IPS-18a (cell line): ENCODE measurements at regions not wholly inside any gene's neighbourhood (a gene's known extent, or its start where the extent isn't known, plus 50 kb on each side); places are given as distances from the start of the nearest gene placed in this dataset.

ENCODE experiments used
- H3K27ac ChIP-seq: one replicate; pipeline ENCODE4 v1.5.1; 2013; ENCODE audit warnings: low read length
- H3K27me3 ChIP-seq: one replicate; pipeline ENCODE4 v1.6.1; 2013; ENCODE audit warnings: mild to moderate bottlenecking, low read length; ENCODE audit not compliant: control insufficient read depth, insufficient read depth
- H3K36me3 ChIP-seq: one replicate; pipeline ENCODE4 v1.6.1; 2013; ENCODE audit warnings: low read depth, low read length; ENCODE audit not compliant: control insufficient read depth
- H3K4me1 ChIP-seq: one replicate; pipeline ENCODE4 v1.6.1; 2013; ENCODE audit warnings: low read depth, low read length; ENCODE audit not compliant: control insufficient read depth
- H3K4me3 ChIP-seq: one replicate; pipeline ENCODE4 v1.5.1; 2013; ENCODE audit warnings: low read length
- H3K9ac ChIP-seq: one replicate; pipeline ENCODE4 v1.6.1; 2013; ENCODE audit warnings: mild to moderate bottlenecking, low read length, moderate library complexity
- H3K9me3 ChIP-seq: one replicate; pipeline ENCODE4 v1.6.1; 2013; ENCODE audit warnings: low read depth, low read length; ENCODE audit not compliant: control insufficient read depth

DNA sequence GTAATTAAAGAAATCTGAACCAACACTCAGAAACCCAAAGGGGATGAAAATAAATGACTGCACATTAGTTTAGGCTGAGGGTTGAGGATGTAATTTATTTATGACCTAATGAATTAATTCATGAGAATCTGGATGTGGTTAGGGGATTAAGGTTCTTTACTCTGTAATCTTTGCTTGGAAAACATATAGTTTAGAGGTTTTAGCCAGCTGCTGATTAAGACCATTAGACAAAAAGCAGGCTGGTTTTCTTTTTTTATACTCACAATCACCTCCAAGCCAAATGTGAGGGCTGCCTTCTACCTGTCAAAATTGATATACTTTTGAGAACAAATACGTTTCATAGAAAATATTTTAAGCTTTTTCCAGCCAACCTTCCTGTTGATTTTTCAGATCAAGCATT lies 2705.8 kb downstream of the PCDH7 start:
- Histone ChIP-seq H3K27me3 (no peaks in the 10 kb centered on the region), H3K9me3 (no peaks in the 10 kb centered on the region), H3K9ac (no peak overlapping the region), H3K27ac (no peak overlapping the region), H3K4me1 (no peaks in the 10 kb centered on the region), H3K4me3 (no peak overlapping the region), H3K36me3 (no peaks in the 10 kb centered on the region)

DNA sequence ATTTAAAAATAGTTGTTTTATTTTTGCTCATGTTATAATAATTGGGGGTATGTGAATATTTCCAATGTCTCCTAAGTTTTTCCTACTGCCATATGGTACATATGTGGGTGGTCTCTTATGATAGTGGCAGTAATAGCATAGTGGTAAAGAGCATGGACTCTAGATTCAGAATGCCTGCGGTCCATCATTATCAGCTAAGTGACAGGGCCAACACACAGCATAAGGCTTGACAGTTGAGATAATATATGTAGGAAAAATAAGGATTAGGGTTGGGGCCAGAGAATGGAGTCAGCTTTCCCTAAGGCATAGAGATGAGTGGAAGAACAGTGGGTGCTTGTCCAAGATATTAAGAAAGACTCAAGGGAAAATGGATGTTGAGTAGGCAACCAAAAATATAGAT lies 2707.5 kb downstream of the PCDH7 start:
- Histone ChIP-seq H3K27me3 (no peaks in the 10 kb centered on the region), H3K4me1 (no peaks in the 10 kb centered on the region), H3K9me3 (no peaks in the 10 kb centered on the region), H3K27ac (no peak overlapping the region), H3K4me3 (no peak overlapping the region), H3K9ac (no peak overlapping the region), H3K36me3 (no peaks in the 10 kb centered on the region)

DNA sequence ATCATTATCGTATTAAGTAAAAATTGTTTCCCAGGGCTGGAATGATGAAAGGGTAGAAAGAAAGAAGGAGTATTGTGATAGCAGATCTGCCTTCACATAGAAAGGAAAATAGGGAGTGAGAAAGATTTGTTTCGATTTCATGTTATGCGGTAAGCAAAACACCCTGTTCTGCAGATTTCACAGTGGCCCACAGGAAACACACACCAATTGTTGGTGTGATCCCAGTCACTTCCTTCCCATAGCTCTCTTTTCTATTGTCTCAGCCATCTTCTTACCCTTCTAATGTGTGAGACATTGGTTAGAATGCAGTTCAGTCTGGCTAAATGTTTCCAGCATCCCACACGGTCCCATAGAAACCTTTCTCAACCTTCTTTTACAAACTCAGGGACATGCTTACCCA lies 2709.8 kb downstream of the PCDH7 start:
- H3K9ac ChIP-seq = no peak overlapping the region

DNA sequence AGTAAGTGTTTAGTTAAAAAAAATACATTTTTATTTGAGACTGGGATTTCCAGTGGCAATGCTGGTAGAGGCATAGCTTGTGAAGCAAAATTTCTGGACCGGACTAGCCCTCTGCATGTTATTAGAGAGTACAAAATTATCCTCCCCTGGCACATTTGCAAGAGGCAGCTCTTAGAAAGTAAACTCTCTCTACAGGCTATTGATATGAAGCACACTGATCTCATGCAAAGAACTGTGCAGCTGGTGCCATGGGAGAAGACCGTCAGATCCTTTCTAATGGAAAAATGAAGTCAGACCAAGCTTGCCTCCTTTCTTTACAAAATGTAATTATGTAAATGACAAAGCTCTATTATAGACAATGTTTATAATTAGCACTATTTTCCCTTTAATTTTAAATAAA lies 2717.2 kb downstream of the PCDH7 start:
- no peaks in the 10 kb centered on the region for H3K9me3 ChIP-seq
- H3K27me3 ChIP-seq = no peaks in the 10 kb centered on the region
- no peaks in the 10 kb centered on the region for H3K36me3 ChIP-seq
- H3K4me1 ChIP-seq = no peaks in the 10 kb centered on the region
- no peak overlapping the region for H3K27ac ChIP-seq
- H3K4me3 ChIP-seq = no peak overlapping the region
- no peak overlapping the region for H3K9ac ChIP-seq

More for the DNA sequence above, 2709.8 kb downstream of the PCDH7 start:
- Histone ChIP-seq H3K4me1 (no peaks in the 10 kb centered on the region), H3K36me3 (no peaks in the 10 kb centered on the region), H3K9me3 (no peaks in the 10 kb centered on the region), H3K27me3 (no peaks in the 10 kb centered on the region), H3K27ac (no peak overlapping the region), H3K4me3 (no peak overlapping the region)

- Histone ChIP-seq H3K27ac (no peak overlapping the region), H3K4me3 (no peak overlapping the region), H3K27me3 (no peaks in the 10 kb centered on the region), H3K36me3 (no peaks in the 10 kb centered on the region), H3K9ac (no peak overlapping the region), H3K4me1 (peaks cover 9% of the 10 kb centered on the region), H3K9me3 (no peaks in the 10 kb centered on the region)
Observed at GRCh38 chr4:33446953-33447352, 2726.8 kb downstream of the PCDH7 start.

GRCh38 chr4:33448948-33449347 lies 2728.8 kb downstream of the PCDH7 start:
- no peak overlapping the region for H3K27ac ChIP-seq
- H3K4me1 ChIP-seq = peaks cover 9% of the 10 kb centered on the region
- H3K9me3 ChIP-seq = no peaks in the 10 kb centered on the region
- H3K27me3 ChIP-seq = no peaks in the 10 kb centered on the region
- H3K4me3 ChIP-seq = no peak overlapping the region
- H3K36me3 ChIP-seq = no peaks in the 10 kb centered on the region
- H3K9ac ChIP-seq = no peak overlapping the region

- Histone ChIP-seq H3K4me3 (no peak overlapping the region), H3K9ac (no peak overlapping the region), H3K4me1 (peaks cover 4% of the 10 kb centered on the region), H3K9me3 (no peaks in the 10 kb centered on the region), H3K36me3 (no peaks in the 10 kb centered on the region), H3K27ac (no peak overlapping the region), H3K27me3 (no peaks in the 10 kb centered on the region)
Observed at GRCh38 chr4:33453436-33453835, 2733.3 kb downstream of the PCDH7 start.

DNA sequence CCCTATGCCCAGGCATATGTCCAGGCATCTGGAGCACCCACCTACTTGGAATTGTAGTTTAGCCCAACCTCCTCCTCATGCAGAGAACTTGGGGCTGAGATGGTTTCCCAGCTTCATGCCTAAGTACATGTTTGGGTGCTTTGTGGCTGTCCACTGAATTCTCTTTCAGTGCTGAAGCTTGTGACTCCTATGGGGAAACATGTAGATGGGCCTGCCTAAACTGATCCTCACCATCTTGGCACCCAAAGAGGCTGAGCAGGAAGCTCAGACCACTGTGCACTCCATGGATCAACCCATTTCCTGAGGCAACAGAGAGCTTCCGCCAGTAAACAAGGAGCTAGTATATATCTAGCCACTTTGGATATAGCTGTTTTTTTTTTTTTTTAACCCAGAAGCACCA lies 2733.7 kb downstream of the PCDH7 start:
- no peaks in the 10 kb centered on the region for H3K4me1 ChIP-seq
- H3K4me3 ChIP-seq = no peak overlapping the region
- no peak overlapping the region for H3K9ac ChIP-seq
- H3K27me3 ChIP-seq = no peaks in the 10 kb centered on the region
- no peaks in the 10 kb centered on the region for H3K36me3 ChIP-seq
- no peak overlapping the region for H3K27ac ChIP-seq
- H3K9me3 ChIP-seq = no peaks in the 10 kb centered on the region

GRCh38 chr4:33465565-33465964 lies 2745.4 kb downstream of the PCDH7 start:
- Histone ChIP-seq H3K4me3 (no peak overlapping the region), H3K9ac (no peak overlapping the region), H3K4me1 (no peaks in the 10 kb centered on the region), H3K27me3 (no peaks in the 10 kb centered on the region), H3K27ac (no peak overlapping the region), H3K9me3 (no peaks in the 10 kb centered on the region), H3K36me3 (no peaks in the 10 kb centered on the region)

GRCh38 chr4:33467291-33467690 lies 2747.1 kb downstream of the PCDH7 start:
- Histone ChIP-seq H3K9me3 (no peaks in the 10 kb centered on the region), H3K4me3 (no peak overlapping the region), H3K36me3 (no peaks in the 10 kb centered on the region), H3K9ac (no peak overlapping the region), H3K27ac (no peak overlapping the region), H3K27me3 (no peaks in the 10 kb centered on the region), H3K4me1 (no peaks in the 10 kb centered on the region)

DNA sequence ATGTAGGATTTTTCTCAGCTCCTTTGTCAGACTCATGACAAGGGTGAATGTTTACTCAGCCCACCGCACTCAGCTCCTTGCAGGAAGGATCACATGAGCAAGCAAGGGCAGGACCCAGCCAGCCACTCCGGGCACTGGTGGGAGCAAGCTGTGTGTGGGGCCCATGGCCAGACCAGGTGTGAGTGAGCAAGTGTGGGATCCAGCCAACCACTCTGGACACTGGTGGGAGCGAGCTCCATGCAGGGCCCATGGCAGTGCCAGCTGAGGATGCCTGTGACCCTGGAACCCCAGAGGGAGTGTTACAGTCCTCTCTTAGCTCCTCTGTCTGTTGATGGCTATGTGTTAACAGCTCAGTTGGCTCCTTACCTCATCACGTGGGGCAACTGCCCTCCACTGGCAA lies 2750.6 kb downstream of the PCDH7 start:
- Histone ChIP-seq H3K27ac (no peak overlapping the region), H3K9me3 (no peaks in the 10 kb centered on the region), H3K27me3 (no peaks in the 10 kb centered on the region), H3K4me1 (no peaks in the 10 kb centered on the region), H3K36me3 (no peaks in the 10 kb centered on the region), H3K9ac (no peak overlapping the region), H3K4me3 (no peak overlapping the region)

- H3K27ac ChIP-seq = no peak overlapping the region
- H3K36me3 ChIP-seq = no peaks in the 10 kb centered on the region
- no peaks in the 10 kb centered on the region for H3K27me3 ChIP-seq
- no peak overlapping the region for H3K9ac ChIP-seq
- no peaks in the 10 kb centered on the region for H3K9me3 ChIP-seq
- H3K4me1 ChIP-seq = no peaks in the 10 kb centered on the region
- no peak overlapping the region for H3K4me3 ChIP-seq
Observed at GRCh38 chr4:33477715-33478114, 2757.5 kb downstream of the PCDH7 start.
